Subcutaneous abdominal adipose tissue (tissue), 5 donors: ENCODE measurements at regions not wholly inside any gene's neighbourhood (a gene's known extent, or its start where the extent isn't known, plus 50 kb on each side); places are given as distances from the start of the nearest gene placed in this dataset.

ENCODE experiments used
- H3K27ac ChIP-seq: one replicate; pipeline ENCODE4 v1.7.0; 2013; ENCODE audit warnings: low read depth, mild to moderate bottlenecking, inconsistent platforms, low read length, moderate library complexity
- H3K27me3 ChIP-seq, 5 donors: one replicate each; pipeline ENCODE4 v1.7.0; 2013; ENCODE audit warnings: low read length in 5 of 5, inconsistent platforms in 1 of 5; ENCODE audit not compliant: control insufficient read depth in 5 of 5, insufficient read depth in 4 of 5
- H3K36me3 ChIP-seq, 5 donors: one replicate each; pipeline ENCODE4 v1.7.0; 2013; ENCODE audit warnings: low read length in 5 of 5; ENCODE audit not compliant: control insufficient read depth in 5 of 5, insufficient read depth in 5 of 5
- H3K4me1 ChIP-seq, 5 donors: one replicate each; pipeline ENCODE4 v1.7.0; 2013; ENCODE audit warnings: low read length in 5 of 5, mild to moderate bottlenecking in 3 of 5, moderate library complexity in 1 of 5; ENCODE audit not compliant: control insufficient read depth in 5 of 5, insufficient read depth in 5 of 5
- H3K4me3 ChIP-seq, 5 donors: one replicate each; pipeline ENCODE4 v1.7.0; 2013; ENCODE audit warnings: low read length in 5 of 5, low read depth in 1 of 5
- H3K9ac ChIP-seq, 5 donors: one replicate each; pipeline ENCODE4 v1.7.0; 2013; ENCODE audit warnings: low read length in 5 of 5, mild to moderate bottlenecking in 4 of 5, moderate library complexity in 3 of 5
- H3K9me3 ChIP-seq, 5 donors: one replicate each; pipeline ENCODE4 v1.7.0; 2013; ENCODE audit warnings: low read length in 5 of 5; ENCODE audit not compliant: control insufficient read depth in 5 of 5
- donor health status: healthy.
- donor health status: healthy.
- donor health status: healthy.
- donor health status: healthy.
- donor health status: healthy.

DNA sequence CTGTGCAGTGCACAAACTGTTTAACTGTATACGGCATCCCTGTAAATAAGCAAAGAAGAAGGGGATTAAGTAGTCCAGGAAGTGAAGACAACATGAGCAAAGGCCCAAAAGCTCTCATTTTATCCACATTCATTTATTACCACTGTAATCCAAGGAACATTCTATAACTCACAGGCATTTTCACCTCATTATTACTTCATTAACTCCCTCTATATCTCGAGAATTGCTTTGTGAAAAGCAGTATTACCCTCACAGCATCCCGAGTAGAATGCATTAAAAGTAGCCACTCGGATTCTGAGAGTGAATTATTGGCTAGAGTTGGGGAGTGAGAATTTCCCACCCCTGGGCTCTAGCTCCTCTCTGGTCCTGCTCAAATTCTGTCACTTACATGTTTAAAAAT, 51.0 kb upstream of the CHCHD3 start:
- no peaks in the 10 kb centered on the region for H3K27me3 ChIP-seq
- H3K4me3 ChIP-seq: no peak overlapping the region
- H3K27ac ChIP-seq: no peak overlapping the region

DNA sequence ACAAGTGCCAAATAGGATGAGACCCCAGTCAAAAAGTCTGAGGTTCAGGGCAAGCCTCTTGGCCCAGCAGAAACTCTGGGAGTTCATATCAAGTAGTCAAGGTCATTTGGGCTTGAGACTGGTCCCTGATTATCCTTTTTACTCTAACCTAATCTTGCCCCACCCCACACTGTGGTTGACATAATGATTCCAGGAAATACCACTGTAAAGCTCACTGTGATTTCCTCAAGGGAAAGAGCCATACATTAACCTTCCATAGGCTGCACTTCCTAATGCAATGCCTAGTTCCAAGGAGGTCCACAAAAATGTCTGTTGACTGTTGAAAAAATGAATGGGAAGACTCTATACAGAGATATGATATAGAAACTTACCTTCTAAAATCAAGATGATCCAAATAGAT, 52.9 kb upstream of the CHCHD3 start:
- Histone ChIP-seq H3K27me3 (peaks cover 0 to 5% (median 0%) of the 10 kb centered on the region in 5 donors), H3K36me3 (no peaks in the 10 kb centered on the region), H3K4me1 (no peaks in the 10 kb centered on the region), H3K4me3 (no peak overlapping the region), H3K9ac (no peak overlapping the region), H3K9me3 (peaks cover 0 to 6% (median 0%) of the 10 kb centered on the region in 5 donors), H3K27ac (no peak overlapping the region)

More for the DNA sequence above, 51.0 kb upstream of the CHCHD3 start:
- no peaks in the 10 kb centered on the region for H3K36me3 ChIP-seq
- H3K9me3 ChIP-seq: peaks cover 0 to 6% (median 0%) of the 10 kb centered on the region in 5 donors
- no peaks in the 10 kb centered on the region for H3K4me1 ChIP-seq
- H3K9ac ChIP-seq: no peak overlapping the region

DNA sequence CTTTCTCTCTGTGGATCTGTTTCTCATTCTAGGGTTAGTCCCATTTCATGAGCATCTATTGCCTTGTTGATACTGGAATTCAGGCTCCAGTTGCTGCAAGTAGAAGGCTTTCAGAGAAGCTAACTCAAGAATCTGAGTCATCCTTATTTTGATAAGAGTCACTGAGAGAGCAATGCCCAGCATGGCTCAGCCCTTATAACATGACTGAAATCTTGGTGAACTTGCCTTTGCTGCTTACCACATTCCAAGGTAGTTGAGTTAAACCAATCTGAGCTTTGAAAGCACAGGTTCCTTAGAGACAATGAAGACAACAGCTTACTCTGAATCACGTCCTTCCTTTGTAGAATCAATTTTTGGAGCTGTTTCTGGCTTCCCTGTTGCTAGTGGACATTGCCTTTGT, 53.6 kb upstream of the CHCHD3 start:
- peaks cover 0 to 5% (median 0%) of the 10 kb centered on the region in 5 donors for H3K27me3 ChIP-seq
- no peaks in the 10 kb centered on the region for H3K4me1 ChIP-seq
- peaks cover 0 to 6% (median 0%) of the 10 kb centered on the region in 5 donors for H3K9me3 ChIP-seq
- no peak overlapping the region for H3K4me3 ChIP-seq
- no peak overlapping the region for H3K27ac ChIP-seq
- H3K36me3 ChIP-seq: no peaks in the 10 kb centered on the region
- no peak overlapping the region for H3K9ac ChIP-seq

DNA sequence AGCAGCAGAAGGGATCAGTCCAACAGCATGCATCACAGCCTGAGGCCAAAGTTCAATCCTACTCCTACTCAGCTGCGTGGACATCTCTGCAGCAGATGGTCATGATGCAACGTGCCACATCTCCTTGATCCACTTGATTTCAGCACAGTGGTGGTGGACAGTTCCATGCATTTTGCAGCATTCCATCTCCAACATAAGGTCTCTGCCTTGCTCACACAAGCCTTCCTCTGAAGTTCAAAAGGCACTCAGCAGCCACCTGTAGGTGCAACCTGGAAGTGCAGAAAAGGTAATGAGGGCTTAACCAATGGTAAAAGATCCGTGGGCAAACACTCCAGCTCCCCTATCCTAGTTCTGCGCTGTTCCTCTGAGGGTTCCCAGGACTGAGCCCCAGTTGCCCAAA, 57.5 kb upstream of the CHCHD3 start:
- H3K4me3 ChIP-seq: no peak overlapping the region
- H3K27me3 ChIP-seq: peaks cover 0 to 5% (median 0%) of the 10 kb centered on the region in 5 donors
- H3K27ac ChIP-seq: no peak overlapping the region
- no peaks in the 10 kb centered on the region for H3K36me3 ChIP-seq
- H3K4me1 ChIP-seq: no peaks in the 10 kb centered on the region
- H3K9ac ChIP-seq: no peak overlapping the region
- peaks cover 0 to 6% (median 0%) of the 10 kb centered on the region in 5 donors for H3K9me3 ChIP-seq

DNA sequence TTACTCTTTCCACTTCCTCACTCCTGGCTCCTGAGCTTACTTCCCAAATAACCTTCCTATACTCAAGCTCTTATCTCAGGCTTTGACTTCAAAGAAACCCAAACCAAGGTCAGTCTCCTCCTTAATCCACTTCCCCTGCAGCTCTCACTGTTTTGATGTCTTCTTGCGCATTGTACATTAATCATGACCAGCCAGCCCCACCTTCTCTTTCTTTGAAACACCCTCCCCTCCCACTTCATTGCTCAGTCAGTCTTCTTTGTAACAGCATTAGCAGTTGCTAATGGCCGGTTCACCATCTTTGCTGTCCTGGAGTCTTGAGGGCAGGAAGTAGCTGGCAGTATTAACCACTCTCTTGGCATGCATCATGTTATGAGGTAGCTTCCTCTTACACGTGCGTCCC, 57.9 kb upstream of the CHCHD3 start:
- Histone ChIP-seq H3K9ac (no peak overlapping the region), H3K9me3 (peaks cover 0 to 6% (median 0%) of the 10 kb centered on the region in 5 donors), H3K27ac (no peak overlapping the region), H3K4me3 (no peak overlapping the region), H3K27me3 (peaks cover 0 to 5% (median 0%) of the 10 kb centered on the region in 5 donors), H3K4me1 (no peaks in the 10 kb centered on the region), H3K36me3 (no peaks in the 10 kb centered on the region)

DNA sequence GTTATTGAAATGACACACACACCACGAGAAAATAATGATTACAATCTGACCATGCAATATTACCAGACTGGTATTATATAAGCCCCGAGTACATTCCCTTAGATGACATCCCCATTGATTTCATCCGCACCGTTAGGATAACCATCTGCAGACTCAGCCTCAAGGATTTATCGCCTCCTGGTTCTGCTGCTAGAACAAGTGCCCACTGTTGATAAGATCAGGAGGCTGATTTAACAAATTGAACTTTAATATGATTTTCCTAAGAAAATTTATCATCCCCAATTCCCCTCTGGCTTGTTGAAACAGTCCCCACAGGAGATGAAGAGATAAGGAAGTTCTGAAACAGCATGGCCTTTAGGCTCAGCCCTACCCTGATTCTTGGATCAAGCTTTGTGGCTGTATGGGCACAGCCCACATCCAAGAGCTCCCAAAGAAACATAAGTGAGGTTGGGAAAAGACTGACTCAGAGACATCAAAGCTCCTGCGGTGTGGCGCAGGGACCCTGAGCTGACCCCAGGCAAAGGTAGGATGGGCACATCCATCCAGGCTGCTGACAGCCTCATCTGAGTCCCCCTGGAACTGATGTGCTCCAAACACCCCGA, 59.2 kb upstream of the CHCHD3 start:
- no peak overlapping the region for H3K27ac ChIP-seq
- no peaks in the 10 kb centered on the region for H3K36me3 ChIP-seq
- H3K9ac ChIP-seq: no peak overlapping the region
- peaks cover 0 to 5% (median 0%) of the 10 kb centered on the region in 5 donors for H3K27me3 ChIP-seq
- H3K9me3 ChIP-seq: peaks cover 0 to 4% (median 0%) of the 10 kb centered on the region in 5 donors
- H3K4me3 ChIP-seq: no peak overlapping the region
- H3K4me1 ChIP-seq: peaks cover 0 to 5% (median 3%) of the 10 kb centered on the region in 5 donors

DNA sequence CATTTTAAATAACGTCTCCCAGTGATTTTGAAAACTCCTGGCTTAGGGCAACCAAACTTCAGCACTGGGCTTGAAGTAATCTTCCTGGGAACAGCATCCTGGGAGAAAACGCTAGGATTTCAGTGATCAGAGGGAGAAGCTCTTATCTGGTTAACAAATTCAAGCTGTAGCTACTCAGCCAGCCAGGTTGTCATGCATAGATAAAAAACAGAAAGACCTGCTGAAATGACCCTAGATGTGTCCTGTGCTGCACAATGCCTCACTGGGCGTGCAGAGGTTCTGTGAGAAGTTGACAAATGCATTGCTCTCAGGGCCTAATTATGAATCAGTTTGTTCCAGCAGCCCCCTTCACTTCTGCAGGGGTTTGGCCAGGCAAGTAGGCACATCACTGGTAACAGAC, 68.9 kb upstream of the CHCHD3 start:
- Histone ChIP-seq H3K4me3 (no peak overlapping the region), H3K9ac (no peak overlapping the region), H3K36me3 (no peaks in the 10 kb centered on the region), H3K27me3 (no peaks in the 10 kb centered on the region), H3K4me1 (peaks cover 0 to 5% (median 0%) of the 10 kb centered on the region in 5 donors), H3K9me3 (no peaks in the 10 kb centered on the region), H3K27ac (no peak overlapping the region)

DNA sequence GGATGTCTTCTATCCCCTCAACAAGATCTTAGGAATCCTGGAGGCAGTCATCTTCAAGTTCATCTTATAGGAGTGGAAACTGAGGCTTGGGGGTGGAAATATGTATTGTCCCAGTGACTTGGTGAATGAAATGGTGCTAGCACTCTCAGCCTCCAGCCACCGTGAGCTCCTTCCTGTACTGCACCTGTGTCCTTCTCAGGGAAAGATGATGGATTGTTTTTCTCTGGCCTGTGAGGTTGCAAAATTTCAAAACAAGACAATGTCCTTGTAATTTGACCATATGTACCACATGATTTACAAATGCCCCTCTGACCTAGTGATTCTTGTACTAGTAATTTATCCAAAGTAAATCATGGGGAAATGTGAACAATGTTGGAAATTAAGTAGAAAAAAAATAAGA, 71.0 kb upstream of the CHCHD3 start:
- Histone ChIP-seq H3K4me1 (peaks cover 0 to 5% (median 0%) of the 10 kb centered on the region in 5 donors), H3K27me3 (no peaks in the 10 kb centered on the region)

GRCh38 chr7:133155146-133155545, 73.3 kb upstream of the CHCHD3 start:
- Histone ChIP-seq H3K36me3 (no peaks in the 10 kb centered on the region), H3K4me3 (no peak overlapping the region), H3K9me3 (no peaks in the 10 kb centered on the region), H3K4me1 (peaks cover 0 to 5% (median 0%) of the 10 kb centered on the region in 5 donors), H3K27me3 (no peaks in the 10 kb centered on the region), H3K9ac (no peak overlapping the region), H3K27ac (no peak overlapping the region)

More for the DNA sequence above, 71.0 kb upstream of the CHCHD3 start:
- Histone ChIP-seq H3K4me3 (no peak overlapping the region), H3K9ac (no peak overlapping the region), H3K9me3 (no peaks in the 10 kb centered on the region), H3K27ac (no peak overlapping the region), H3K36me3 (no peaks in the 10 kb centered on the region)

- H3K27me3 ChIP-seq: no peaks in the 10 kb centered on the region
- H3K4me3 ChIP-seq: no peak overlapping the region
- H3K9ac ChIP-seq: no peak overlapping the region
- H3K27ac ChIP-seq: no peak overlapping the region
- no peaks in the 10 kb centered on the region for H3K9me3 ChIP-seq
- H3K4me1 ChIP-seq: peaks cover 0 to 5% (median 0%) of the 10 kb centered on the region in 5 donors
- no peaks in the 10 kb centered on the region for H3K36me3 ChIP-seq
Measured at GRCh38 chr7:133155642-133156041, 73.8 kb upstream of the CHCHD3 start.
